WTC11 (cell line): ENCODE measurements at regions not wholly inside any gene's neighbourhood (a gene's known extent, or its start where the extent isn't known, plus 50 kb on each side); places are given as distances from the start of the nearest gene placed in this dataset.
"Not testable (repeated sequence)": the region's sequence is repeated elsewhere in the genome, so short reads cannot be mapped to it uniquely, and the experiment has no call there.

ENCODE experiments used
- ATF2 ChIP-seq: sonication (generic); formaldehyde crosslinking; IDR thresholded peaks from 2 replicates; pipeline ENCODE4 v1.8.1; 2022; ENCODE audit warnings: low read depth, missing genetic modification reagents, borderline replicate concordance
- CTCF ChIP-seq: fragments of 200-600 bp; IDR thresholded peaks from 2 replicates; pipeline ENCODE4 v1.8.0; 2022; ENCODE audit warnings: antibody characterized with exemption
- E2F5 ChIP-seq: sonication (generic); formaldehyde crosslinking; IDR thresholded peaks from 2 replicates; pipeline ENCODE4 v1.8.1; 2022; ENCODE audit warnings: mild to moderate bottlenecking, moderate library complexity, missing genetic modification reagents
- EMX1 ChIP-seq: fragments of 250-450 bp; sonication (Bioruptor Pico); IDR thresholded peaks from 2 replicates; pipeline ENCODE4 v1.8.0; 2021; ENCODE audit warnings: mild to moderate bottlenecking
- FOXP1 ChIP-seq: sonication (generic); formaldehyde crosslinking; IDR thresholded peaks from 2 replicates; pipeline ENCODE4 v1.8.0; 2022; ENCODE audit warnings: missing genetic modification reagents, mild to moderate bottlenecking, moderate library complexity, borderline replicate concordance
- HMGXB4 ChIP-seq: sonication (generic); formaldehyde crosslinking; IDR thresholded peaks from 2 replicates; pipeline ENCODE4 v1.8.1; 2023; ENCODE audit warnings: mild to moderate bottlenecking, moderate library complexity, missing genetic modification reagents
- JUN ChIP-seq: sonication (generic); formaldehyde crosslinking; IDR thresholded peaks from 2 replicates; pipeline ENCODE4 v1.8.0; 2023; ENCODE audit warnings: mild to moderate bottlenecking, missing genetic modification reagents
- MAX ChIP-seq: sonication (generic); formaldehyde crosslinking; IDR thresholded peaks from 2 replicates; pipeline ENCODE4 v1.8.0; 2022; ENCODE audit warnings: mild to moderate bottlenecking, missing genetic modification reagents
- MLX ChIP-seq: sonication (generic); formaldehyde crosslinking; IDR thresholded peaks from 2 replicates; pipeline ENCODE4 v1.8.1; 2023; ENCODE audit warnings: mild to moderate bottlenecking, missing genetic modification reagents, moderate library complexity
- NFYB ChIP-seq: sonication (generic); formaldehyde crosslinking; conservative IDR thresholded peaks from 2 replicates; pipeline ENCODE4 v1.8.0; 2022; ENCODE audit warnings: low read depth, missing genetic modification reagents
- NR2C2 ChIP-seq: sonication (generic); formaldehyde crosslinking; IDR thresholded peaks from 2 replicates; pipeline ENCODE4 v1.8.0; 2022; ENCODE audit warnings: mild to moderate bottlenecking, missing genetic modification reagents
- ZNF232 ChIP-seq: sonication (generic); formaldehyde crosslinking; IDR thresholded peaks from 2 replicates; pipeline ENCODE4 v1.8.0; 2022; ENCODE audit warnings: mild to moderate bottlenecking, missing genetic modification reagents

- TF ChIP-seq NR2C2 (CRISPR knock-in tag); HMGXB4 (CRISPR knock-in tag); CTCF; ZNF232 (CRISPR knock-in tag); ATF2 (CRISPR knock-in tag); NFYB; FOXP1 (CRISPR knock-in tag); E2F5 (CRISPR knock-in tag); JUN (CRISPR knock-in tag); MAX; EMX1 (CRISPR knock-in tag); MLX (CRISPR knock-in tag): not testable (repeated sequence)
Measured at GRCh38 chr9:82490821-82491220, 502.2 kb downstream of the SPATA31D1 start.
